RWPE1 (cell line): ENCODE measurements at regions not wholly inside any gene's neighbourhood (a gene's known extent, or its start where the extent isn't known, plus 50 kb on each side); places are given as distances from the start of the nearest gene placed in this dataset.

Source experiments
- CTCF ChIA-PET: fragments of 350-600 bp; sonication (Branson Sonifier 250); formaldehyde crosslinking; extraction: SDS; loops from one replicate; lab custom pipeline; 2021; lab: Yijun Ruan, JAX
- POLR2A ChIA-PET: fragments of 400-600 bp; formaldehyde crosslinking; extraction: SDS; loops from one replicate; lab custom pipeline; 2020; ENCODE audit warnings: antibody characterized with exemption; ENCODE audit not compliant: low non-redundant PET; lab: Yijun Ruan, JAX
- DNase-seq: peaks from one replicate; pipeline ENCODE4 v3.0.0; 2012; ENCODE audit warnings: low spot score
- H3K27ac ChIP-seq: fragments of 450-650 bp; 2 replicates; pipeline ENCODE4 v1.5.1; 2017
- TF ChIP-seq, protein P1 (sequence below): fragments of 450-650 bp; conservative IDR thresholded peaks from 2 replicates; pipeline ENCODE4 v1.5.1; 2017; ENCODE audit warnings: low read depth, mild to moderate bottlenecking

DNA sequence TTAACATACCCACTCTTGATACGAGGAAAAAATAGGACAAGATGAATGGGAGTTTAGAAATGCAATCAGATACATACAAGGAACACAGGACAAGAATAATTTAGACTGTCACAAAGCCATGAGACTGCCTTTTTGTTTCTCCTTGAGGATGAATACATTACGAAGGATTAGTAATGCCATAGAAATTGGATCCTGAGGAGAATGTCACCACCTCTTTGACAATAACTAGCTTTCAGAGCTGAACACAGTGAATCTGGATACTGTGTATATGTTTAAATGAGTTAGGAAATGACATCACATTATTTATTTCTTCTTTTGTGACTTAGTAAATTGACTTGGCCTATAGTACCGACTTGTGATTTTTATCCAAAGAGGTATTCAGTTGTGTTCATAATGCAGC lies 596.3 kb upstream of the CNTNAP2 start:
- ChIA-PET CTCF (no interaction called here), POLR2A (no interaction called here)
- TF ChIP-seq, protein P1, sequence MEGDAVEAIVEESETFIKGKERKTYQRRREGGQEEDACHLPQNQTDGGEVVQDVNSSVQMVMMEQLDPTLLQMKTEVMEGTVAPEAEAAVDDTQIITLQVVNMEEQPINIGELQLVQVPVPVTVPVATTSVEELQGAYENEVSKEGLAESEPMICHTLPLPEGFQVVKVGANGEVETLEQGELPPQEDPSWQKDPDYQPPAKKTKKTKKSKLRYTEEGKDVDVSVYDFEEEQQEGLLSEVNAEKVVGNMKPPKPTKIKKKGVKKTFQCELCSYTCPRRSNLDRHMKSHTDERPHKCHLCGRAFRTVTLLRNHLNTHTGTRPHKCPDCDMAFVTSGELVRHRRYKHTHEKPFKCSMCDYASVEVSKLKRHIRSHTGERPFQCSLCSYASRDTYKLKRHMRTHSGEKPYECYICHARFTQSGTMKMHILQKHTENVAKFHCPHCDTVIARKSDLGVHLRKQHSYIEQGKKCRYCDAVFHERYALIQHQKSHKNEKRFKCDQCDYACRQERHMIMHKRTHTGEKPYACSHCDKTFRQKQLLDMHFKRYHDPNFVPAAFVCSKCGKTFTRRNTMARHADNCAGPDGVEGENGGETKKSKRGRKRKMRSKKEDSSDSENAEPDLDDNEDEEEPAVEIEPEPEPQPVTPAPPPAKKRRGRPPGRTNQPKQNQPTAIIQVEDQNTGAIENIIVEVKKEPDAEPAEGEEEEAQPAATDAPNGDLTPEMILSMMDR, result no peak
- DNase-seq, result no peak
- H3K27ac ChIP-seq, result no peak overlapping the region

DNA sequence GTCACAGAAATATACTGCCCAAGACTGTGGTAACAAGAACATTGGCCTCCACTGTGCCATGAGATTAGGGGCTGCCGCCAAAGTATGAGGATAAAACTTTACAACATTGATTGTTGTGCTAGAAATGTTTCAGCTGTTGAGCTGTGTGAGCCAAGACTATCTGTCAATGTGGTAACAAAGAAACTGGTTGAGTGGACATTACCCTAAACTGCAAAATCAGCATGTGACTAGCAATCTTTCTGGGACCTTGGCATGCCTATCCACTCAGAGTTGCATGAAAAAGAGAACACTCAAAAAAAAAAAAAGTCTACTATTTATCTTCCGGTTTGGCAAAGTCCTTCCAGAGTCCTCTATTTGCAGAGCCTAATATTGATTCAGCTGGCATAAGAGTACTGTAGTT lies 605.6 kb upstream of the CNTNAP2 start:
- TF ChIP-seq, protein P1, result no peak
- DNase-seq, result no peak

GRCh38 chr7:145497911-145498525 lies 618.6 kb upstream of the CNTNAP2 start:
- no peak for DNase-seq
- TF ChIP-seq, protein P1, result no peak

More for the DNA sequence above, 605.6 kb upstream of the CNTNAP2 start:
- ChIA-PET POLR2A (no interaction called here), CTCF (no interaction called here)
- H3K27ac ChIP-seq, result no peak overlapping the region

GRCh38 chr7:145490356-145490755 lies 626.2 kb upstream of the CNTNAP2 start:
- ChIA-PET CTCF (no interaction called here), POLR2A (no interaction called here)
- DNase-seq, result no peak
- TF ChIP-seq, protein P1, result no peak
- no peak overlapping the region for H3K27ac ChIP-seq

More at GRCh38 chr7:145497911-145498525, 618.6 kb upstream of the CNTNAP2 start:
- ChIA-PET CTCF (no interaction called here), POLR2A (no interaction called here)
- no peak overlapping the region for H3K27ac ChIP-seq

GRCh38 chr7:145489609-145490008 lies 627.0 kb upstream of the CNTNAP2 start:
- ChIA-PET CTCF (no interaction called here), POLR2A (no interaction called here)
- no peak overlapping the region for H3K27ac ChIP-seq
- TF ChIP-seq, protein P1, result no peak
- no peak for DNase-seq

- H3K27ac ChIP-seq, result no peak overlapping the region
- POLR2A ChIA-PET, result no interaction called here
- TF ChIP-seq, protein P1, result no peak
- CTCF ChIA-PET, result no interaction called here
- no peak for DNase-seq
Measured at GRCh38 chr7:145488816-145489215, 627.8 kb upstream of the CNTNAP2 start.

GRCh38 chr7:145481985-145482384 lies 634.6 kb upstream of the CNTNAP2 start:
- no peak for DNase-seq
- no peak overlapping the region for H3K27ac ChIP-seq
- ChIA-PET POLR2A (no interaction called here), CTCF (no interaction called here)
- TF ChIP-seq, protein P1, result no peak
